DOHH2 (cell line): ENCODE measurements at regions not wholly inside any gene's neighbourhood (a gene's known extent, or its start where the extent isn't known, plus 50 kb on each side); places are given as distances from the start of the nearest gene placed in this dataset.

ENCODE experiments used
- H3F3A ChIP-seq: fragments of 200-600 bp; sonication (generic), shearing (Covaris generic); 2 replicates; pipeline ENCODE4 v1.6.0; 2016; ENCODE audit warnings: antibody characterized with exemption, mild to moderate bottlenecking; ENCODE audit not compliant: control insufficient read depth, insufficient read depth
- H3K27ac ChIP-seq: fragments of 200-600 bp; sonication (generic); 2 replicates; pipeline ENCODE4 v1.5.1; 2014; ENCODE audit warnings: low read depth, mild to moderate bottlenecking, low read length, moderate library complexity
- H3K27me3 ChIP-seq: fragments of 200-600 bp; sonication (generic); 2 replicates; pipeline ENCODE4 v1.6.1; 2014; ENCODE audit warnings: mild to moderate bottlenecking, low read length, mixed read lengths; ENCODE audit not compliant: control insufficient read depth
- H3K36me3 ChIP-seq: fragments of 200-600 bp; sonication (generic); 2 replicates; pipeline ENCODE4 v1.6.1; 2014; ENCODE audit warnings: mild to moderate bottlenecking, low read length, moderate library complexity, mixed read lengths; ENCODE audit not compliant: control insufficient read depth
- H3K4me1 ChIP-seq: fragments of 200-600 bp; sonication (generic); 2 replicates; pipeline ENCODE4 v1.6.1; 2014; ENCODE audit warnings: mild to moderate bottlenecking, low read length, mixed read lengths; ENCODE audit not compliant: control insufficient read depth
- H3K4me2 ChIP-seq: fragments of 200-600 bp; sonication (generic); 2 replicates; pipeline ENCODE4 v1.6.0; 2014; ENCODE audit warnings: mild to moderate bottlenecking, low read length, moderate library complexity
- H3K4me3 ChIP-seq: fragments of 200-600 bp; sonication (generic); 2 replicates; pipeline ENCODE4 v1.5.1; 2014; ENCODE audit warnings: mild to moderate bottlenecking, low read length, mixed read lengths
- H3K79me2 ChIP-seq: fragments of 200-600 bp; sonication (generic); 2 replicates; pipeline ENCODE4 v1.6.1; 2014; ENCODE audit warnings: mild to moderate bottlenecking, low read length, mixed read lengths; ENCODE audit not compliant: control insufficient read depth
- H3K9me2 ChIP-seq: fragments of 200-600 bp; sonication (generic); replicated peaks from 2 replicates; pipeline ENCODE4 v1.6.1; 2014; ENCODE audit warnings: mild to moderate bottlenecking, low read length, mixed read lengths; ENCODE audit not compliant: control insufficient read depth
- H3K9me3 ChIP-seq: fragments of 200-600 bp; sonication (generic); 2 replicates; pipeline ENCODE4 v1.6.1; 2014; ENCODE audit warnings: antibody characterized with exemption, low read length, mixed read lengths; ENCODE audit not compliant: control insufficient read depth, insufficient read depth
- H4K20me1 ChIP-seq: fragments of 200-600 bp; sonication (generic); 2 replicates; pipeline ENCODE4 v1.6.0; 2014; ENCODE audit warnings: low read depth, mild to moderate bottlenecking, antibody characterized with exemption, low read length, moderate library complexity; ENCODE audit not compliant: control insufficient read depth, insufficient read depth
- EZH2phosphoT487 ChIP-seq: fragments of 200-600 bp; sonication (generic); IDR thresholded peaks from 2 replicates; pipeline ENCODE4 v1.6.1; 2017; ENCODE audit warnings: borderline replicate concordance, mild to moderate bottlenecking, antibody characterized with exemption, low read length, moderate library complexity, mixed read lengths
- TF ChIP-seq, protein P1 (sequence below): fragments of 200-600 bp; sonication (generic); IDR thresholded peaks from one replicate; pipeline ENCODE4 v1.5.1; 2014; ENCODE audit warnings: antibody characterized with exemption, mild to moderate bottlenecking, low read depth, low read length; ENCODE audit not compliant: poor library complexity, severe bottlenecking

DNA sequence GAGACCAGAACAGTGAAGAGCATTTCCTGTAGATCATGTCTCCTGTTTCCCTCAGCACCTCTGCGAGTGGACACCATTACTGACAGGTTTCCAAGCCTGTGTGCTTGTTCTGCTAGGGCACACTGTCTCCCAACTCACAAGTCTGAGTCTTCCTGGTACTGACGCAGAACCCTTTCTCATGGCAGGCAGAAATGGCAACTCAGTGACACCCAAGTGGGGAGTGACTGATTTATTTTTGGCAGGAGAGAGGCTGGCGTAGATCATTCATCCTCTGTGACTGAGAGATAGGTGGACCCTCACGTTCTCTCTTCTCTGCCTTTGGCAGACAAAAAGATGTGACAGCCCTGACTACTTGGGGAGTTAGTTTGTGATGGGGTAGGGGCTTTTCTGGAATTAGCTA, 183.4 kb downstream of the RFC3 start:
- TF ChIP-seq, protein P1, sequence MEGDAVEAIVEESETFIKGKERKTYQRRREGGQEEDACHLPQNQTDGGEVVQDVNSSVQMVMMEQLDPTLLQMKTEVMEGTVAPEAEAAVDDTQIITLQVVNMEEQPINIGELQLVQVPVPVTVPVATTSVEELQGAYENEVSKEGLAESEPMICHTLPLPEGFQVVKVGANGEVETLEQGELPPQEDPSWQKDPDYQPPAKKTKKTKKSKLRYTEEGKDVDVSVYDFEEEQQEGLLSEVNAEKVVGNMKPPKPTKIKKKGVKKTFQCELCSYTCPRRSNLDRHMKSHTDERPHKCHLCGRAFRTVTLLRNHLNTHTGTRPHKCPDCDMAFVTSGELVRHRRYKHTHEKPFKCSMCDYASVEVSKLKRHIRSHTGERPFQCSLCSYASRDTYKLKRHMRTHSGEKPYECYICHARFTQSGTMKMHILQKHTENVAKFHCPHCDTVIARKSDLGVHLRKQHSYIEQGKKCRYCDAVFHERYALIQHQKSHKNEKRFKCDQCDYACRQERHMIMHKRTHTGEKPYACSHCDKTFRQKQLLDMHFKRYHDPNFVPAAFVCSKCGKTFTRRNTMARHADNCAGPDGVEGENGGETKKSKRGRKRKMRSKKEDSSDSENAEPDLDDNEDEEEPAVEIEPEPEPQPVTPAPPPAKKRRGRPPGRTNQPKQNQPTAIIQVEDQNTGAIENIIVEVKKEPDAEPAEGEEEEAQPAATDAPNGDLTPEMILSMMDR: no peak
- TF ChIP-seq EZH2phosphoT487: no peak
- no peaks in the 10 kb centered on the region for H3K79me2 ChIP-seq
- H4K20me1 ChIP-seq: no peaks in the 10 kb centered on the region
- H3F3A ChIP-seq: no peaks in the 10 kb centered on the region
- no peaks in the 10 kb centered on the region for H3K9me3 ChIP-seq
- H3K27ac ChIP-seq: no peak overlapping the region
- H3K4me3 ChIP-seq: no peak overlapping the region
- no peaks in the 10 kb centered on the region for H3K27me3 ChIP-seq
- no peaks in the 10 kb centered on the region for H3K4me1 ChIP-seq
- H3K36me3 ChIP-seq: no peaks in the 10 kb centered on the region
- no peak overlapping the region for H3K4me2 ChIP-seq
- H3K9me2 ChIP-seq: no peaks in the 10 kb centered on the region

DNA sequence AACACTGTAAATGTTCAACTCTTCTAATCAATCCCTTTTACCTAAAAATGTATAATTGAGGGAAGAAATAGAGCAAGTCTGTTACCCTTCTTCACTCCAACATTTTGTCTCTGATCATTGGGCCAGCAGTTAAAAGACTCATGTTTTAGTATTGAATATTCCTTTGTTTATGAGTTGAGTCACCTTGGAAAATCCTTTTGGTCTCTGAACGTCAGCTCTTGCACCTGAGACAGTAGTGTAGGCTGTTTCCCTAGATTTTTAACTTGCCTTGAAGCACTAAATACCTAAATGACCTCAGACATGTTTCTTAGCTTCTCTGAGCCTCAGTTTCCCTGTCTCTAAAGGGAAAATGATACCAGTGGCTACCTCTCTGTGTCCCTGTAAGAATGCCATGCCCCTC, 184.2 kb downstream of the RFC3 start:
- Histone ChIP-seq H3K27ac (no peak overlapping the region), H3K9me3 (no peaks in the 10 kb centered on the region), H3K79me2 (no peaks in the 10 kb centered on the region), H4K20me1 (no peaks in the 10 kb centered on the region), H3K36me3 (no peaks in the 10 kb centered on the region), H3K9me2 (no peaks in the 10 kb centered on the region), H3K27me3 (no peaks in the 10 kb centered on the region), H3F3A (no peaks in the 10 kb centered on the region), H3K4me3 (no peak overlapping the region), H3K4me2 (no peak overlapping the region), H3K4me1 (no peaks in the 10 kb centered on the region)
- no peak for TF ChIP-seq EZH2phosphoT487
- TF ChIP-seq, protein P1: no peak

DNA sequence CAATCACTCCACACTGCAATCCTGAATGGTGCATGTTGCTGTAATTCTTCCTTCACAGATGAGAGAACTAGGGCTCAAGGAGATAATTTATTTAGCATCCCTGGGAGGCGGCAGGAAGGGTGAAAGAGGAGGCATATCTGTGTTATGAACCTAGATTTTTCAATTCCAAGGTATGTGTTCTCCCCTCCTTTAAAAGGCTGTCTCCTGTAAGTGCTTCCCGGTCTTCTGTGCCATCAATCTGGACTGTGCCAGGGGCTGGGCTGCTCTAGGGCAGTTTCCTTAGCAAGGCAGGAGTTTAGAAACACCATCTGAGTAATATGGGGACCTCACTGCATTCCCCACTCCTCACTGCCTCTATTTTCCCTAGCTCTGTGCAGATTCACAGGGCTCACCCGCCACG, 185.0 kb downstream of the RFC3 start:
- Histone ChIP-seq H3K27ac (no peak overlapping the region), H3F3A (no peaks in the 10 kb centered on the region), H3K4me3 (no peak overlapping the region), H3K9me3 (no peaks in the 10 kb centered on the region), H3K4me1 (no peaks in the 10 kb centered on the region), H3K9me2 (no peaks in the 10 kb centered on the region), H3K4me2 (no peak overlapping the region), H3K27me3 (no peaks in the 10 kb centered on the region), H4K20me1 (no peaks in the 10 kb centered on the region), H3K79me2 (no peaks in the 10 kb centered on the region), H3K36me3 (no peaks in the 10 kb centered on the region)
- TF ChIP-seq, protein P1: no peak
- no peak for TF ChIP-seq EZH2phosphoT487

DNA sequence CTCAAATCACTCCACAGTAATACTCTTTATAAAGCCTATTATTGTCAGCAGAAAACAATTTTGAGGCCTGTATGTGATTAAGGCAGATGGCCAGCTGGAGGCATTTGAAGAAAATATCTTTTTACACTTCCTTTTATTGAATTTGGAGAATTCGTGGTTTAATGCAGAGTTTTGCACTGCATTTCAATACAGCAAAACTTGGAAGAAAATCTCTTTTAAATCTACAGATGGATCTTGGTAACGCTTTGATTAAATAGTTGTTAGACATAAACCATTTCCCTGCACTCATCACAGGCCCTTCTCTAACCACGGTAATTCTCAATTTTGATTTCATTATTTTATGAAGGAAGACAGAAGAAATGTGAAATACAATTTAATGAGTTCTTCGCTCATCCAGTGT, 185.7 kb downstream of the RFC3 start:
- Histone ChIP-seq H3K4me2 (no peak overlapping the region), H3K4me3 (no peak overlapping the region), H3F3A (no peaks in the 10 kb centered on the region), H3K36me3 (no peaks in the 10 kb centered on the region), H3K27me3 (no peaks in the 10 kb centered on the region), H4K20me1 (no peaks in the 10 kb centered on the region), H3K9me2 (no peaks in the 10 kb centered on the region), H3K79me2 (no peaks in the 10 kb centered on the region), H3K9me3 (no peaks in the 10 kb centered on the region), H3K27ac (no peak overlapping the region), H3K4me1 (no peaks in the 10 kb centered on the region)
- TF ChIP-seq EZH2phosphoT487: no peak
- TF ChIP-seq, protein P1: no peak
